ENCODE measurements at regions not wholly inside any gene's neighbourhood (a gene's known extent, or its start where the extent isn't known, plus 50 kb on each side); places are given as distances from the start of the nearest gene placed in this dataset.

DNA sequence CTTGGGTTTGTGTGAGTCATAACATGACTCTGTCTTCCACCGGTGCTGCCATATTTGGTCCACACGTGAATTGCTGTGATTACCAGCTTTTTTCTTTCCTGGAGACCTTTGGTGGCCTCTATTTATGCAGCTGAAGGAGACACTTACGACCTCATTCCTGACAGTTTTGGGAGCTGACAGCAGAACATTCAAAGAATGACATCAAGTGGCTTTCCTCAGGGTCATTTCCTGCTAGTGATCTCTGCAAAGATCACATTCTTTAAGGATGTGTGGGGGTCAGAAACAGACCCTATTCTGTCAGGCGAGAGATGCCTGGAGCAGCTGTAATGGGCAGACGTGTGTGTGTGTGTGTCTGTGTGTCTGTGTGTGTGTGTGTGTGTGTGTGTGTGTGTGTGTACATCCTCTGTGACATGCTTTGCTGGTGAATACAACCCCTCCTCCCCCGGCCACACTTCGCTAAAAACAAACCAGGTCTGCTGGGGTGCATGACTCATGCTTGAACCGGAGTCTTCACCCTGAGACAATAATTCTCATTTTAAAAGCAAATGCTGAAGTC, 115.6 kb downstream of the TMEM170B start:
- intact Hi-C loops (cut with DNase I): loop anchor here in 1 of 2 donors (5.0 kb wide), 1 partner anchor 579 kb away; no protein-coding TSS in a partner anchor
- DNase-seq (no peak), ATAC-seq (peak in 3 of 4 donors; percentile 24 to 41 (median 40))
- H3K27me3 ChIP-seq (ENCODE audit: insufficient read depth in 3 of 3, low read length in 2 of 3): no peaks in the 10 kb centered on the region
- H3K36me3 ChIP-seq (ENCODE audit: insufficient read depth in 1 of 2, low read depth in 1 of 2): no peaks in the 10 kb centered on the region
- H3K4me3 ChIP-seq: no peak overlapping the region
- TF ChIP-seq, protein P1, sequence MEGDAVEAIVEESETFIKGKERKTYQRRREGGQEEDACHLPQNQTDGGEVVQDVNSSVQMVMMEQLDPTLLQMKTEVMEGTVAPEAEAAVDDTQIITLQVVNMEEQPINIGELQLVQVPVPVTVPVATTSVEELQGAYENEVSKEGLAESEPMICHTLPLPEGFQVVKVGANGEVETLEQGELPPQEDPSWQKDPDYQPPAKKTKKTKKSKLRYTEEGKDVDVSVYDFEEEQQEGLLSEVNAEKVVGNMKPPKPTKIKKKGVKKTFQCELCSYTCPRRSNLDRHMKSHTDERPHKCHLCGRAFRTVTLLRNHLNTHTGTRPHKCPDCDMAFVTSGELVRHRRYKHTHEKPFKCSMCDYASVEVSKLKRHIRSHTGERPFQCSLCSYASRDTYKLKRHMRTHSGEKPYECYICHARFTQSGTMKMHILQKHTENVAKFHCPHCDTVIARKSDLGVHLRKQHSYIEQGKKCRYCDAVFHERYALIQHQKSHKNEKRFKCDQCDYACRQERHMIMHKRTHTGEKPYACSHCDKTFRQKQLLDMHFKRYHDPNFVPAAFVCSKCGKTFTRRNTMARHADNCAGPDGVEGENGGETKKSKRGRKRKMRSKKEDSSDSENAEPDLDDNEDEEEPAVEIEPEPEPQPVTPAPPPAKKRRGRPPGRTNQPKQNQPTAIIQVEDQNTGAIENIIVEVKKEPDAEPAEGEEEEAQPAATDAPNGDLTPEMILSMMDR (IDR thresholded peaks at IDR 0.05): no peak
- 23 to 36% (median 28%) methylated on average over 8 of the region's 8 CpGs for WGBS, 3 donors
- H3K4me1 ChIP-seq: peaks cover 14% of the 10 kb centered on the region
- no peaks in the 10 kb centered on the region for H3K9me3 ChIP-seq
- H3K27ac ChIP-seq: no peak overlapping the region

DNA sequence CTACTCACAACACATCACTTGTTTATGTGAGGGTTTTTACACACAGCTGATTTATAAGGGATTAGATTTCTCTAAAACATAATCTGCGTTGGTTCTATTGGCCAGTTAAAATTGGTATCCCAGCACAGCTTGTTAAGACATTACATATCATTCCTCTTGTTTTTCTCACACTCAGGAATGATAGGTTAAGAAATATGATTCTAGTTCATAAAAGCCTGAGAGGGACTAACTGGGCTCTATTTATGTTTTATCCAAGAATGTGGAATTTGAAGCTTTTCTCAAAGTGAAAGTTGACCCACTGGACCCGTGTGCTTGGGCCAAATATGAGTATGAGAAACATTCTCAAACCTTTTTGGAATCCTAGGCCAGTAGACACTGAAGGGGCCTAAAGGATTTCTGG, 117.3 kb downstream of the TMEM170B start:
- Histone ChIP-seq H3K4me1 (peaks cover 14% of the 10 kb centered on the region), H3K9me3 (no peaks in the 10 kb centered on the region), H3K27ac (no peak overlapping the region), H3K36me3 (ENCODE audit: insufficient read depth in 1 of 2, low read depth in 1 of 2) (no peaks in the 10 kb centered on the region), H3K4me3 (no peak overlapping the region), H3K27me3 (ENCODE audit: insufficient read depth in 3 of 3, low read length in 2 of 3) (no peaks in the 10 kb centered on the region)
- WGBS, 3 donors: 46 to 58% (median 47%) methylated on average over 2 of the region's 2 CpGs
- ATAC-seq (no peak), DNase-seq (no peak)
- TF ChIP-seq, protein P1 (IDR thresholded peaks at IDR 0.05): no peak
- intact Hi-C loops (cut with DNase I): loop anchor here (2.0 to 5.0 kb wide), 5 partner anchors 577 to 948 kb away; no protein-coding TSS in a partner anchor

DNA sequence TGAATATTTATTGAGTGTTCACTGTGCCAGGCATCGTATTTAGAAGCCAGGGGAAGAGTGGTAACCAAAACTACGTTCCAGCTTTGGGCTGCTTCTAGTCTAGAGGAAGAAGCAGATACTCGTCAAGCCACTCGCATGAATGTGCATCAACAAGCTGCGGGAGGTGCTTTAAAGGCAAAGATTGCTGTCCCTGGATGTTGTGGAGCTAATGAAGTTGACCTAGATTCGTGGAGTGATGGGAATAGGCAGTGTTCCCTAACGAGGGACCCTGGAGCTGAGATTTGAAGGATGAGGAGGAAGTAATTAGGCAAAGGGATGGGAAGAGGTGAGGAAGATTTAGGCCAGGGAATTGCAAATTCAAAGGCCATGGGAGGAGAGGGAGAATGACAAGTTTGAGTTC, 118.9 kb downstream of the TMEM170B start:
- intact Hi-C loops (cut with DNase I): loop anchor here (5.0 kb wide), 2 partner anchors 626 to 946 kb away; no protein-coding TSS in a partner anchor
- Histone ChIP-seq H3K36me3 (ENCODE audit: insufficient read depth in 1 of 2, low read depth in 1 of 2) (no peaks in the 10 kb centered on the region), H3K4me3 (no peak overlapping the region), H3K9me3 (no peaks in the 10 kb centered on the region), H3K4me1 (peaks cover 14% of the 10 kb centered on the region), H3K27ac (no peak overlapping the region), H3K27me3 (ENCODE audit: insufficient read depth in 3 of 3, low read length in 2 of 3) (no peaks in the 10 kb centered on the region)
- 70 to 86% (median 77%) methylated on average over 7 of the region's 7 CpGs for WGBS, 3 donors
- ATAC-seq: no peak
- TF ChIP-seq, protein P1 (IDR thresholded peaks at IDR 0.05): no peak
- DNase-seq: no peak

DNA sequence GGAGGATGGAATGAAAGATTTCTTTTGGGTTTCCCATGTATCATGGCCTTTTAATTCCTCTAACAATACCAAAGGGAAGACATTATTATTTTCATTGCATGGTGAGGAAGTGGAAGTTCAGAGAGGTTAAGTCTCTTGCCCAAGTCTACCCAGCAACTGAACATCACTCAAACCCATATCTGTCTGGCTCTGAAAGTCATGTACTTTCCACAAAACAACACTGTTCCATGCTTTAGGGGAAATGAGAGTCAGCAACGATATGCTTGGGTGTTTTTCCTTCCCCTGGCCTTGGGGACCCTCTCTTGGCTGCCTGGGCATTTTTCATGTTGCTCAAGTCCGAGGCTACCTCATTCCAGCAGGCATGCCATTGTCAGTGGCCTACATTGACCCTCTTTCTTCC, 118.8 kb downstream of the ADTRP start:
- H3K36me3 ChIP-seq (ENCODE audit: insufficient read depth in 1 of 2, low read depth in 1 of 2): no peaks in the 10 kb centered on the region
- DNase-seq (no peak), ATAC-seq (no peak)
- peaks cover 10% of the 10 kb centered on the region for H3K4me1 ChIP-seq
- TF ChIP-seq, protein P1 (IDR thresholded peaks at IDR 0.05): no peak
- H3K27me3 ChIP-seq (ENCODE audit: insufficient read depth in 3 of 3, low read length in 2 of 3): no peaks in the 10 kb centered on the region
- H3K9me3 ChIP-seq: peaks cover 7% of the 10 kb centered on the region
- H3K4me3 ChIP-seq: no peak overlapping the region
- no peak overlapping the region for H3K27ac ChIP-seq
- WGBS, 3 donors: 69 to 80% (median 76%) methylated on average over 2 of the region's 2 CpGs
- intact Hi-C loops (cut with DNase I): loop anchor here (5.0 kb wide), 2 partner anchors 623 to 943 kb away; no protein-coding TSS in a partner anchor

DNA sequence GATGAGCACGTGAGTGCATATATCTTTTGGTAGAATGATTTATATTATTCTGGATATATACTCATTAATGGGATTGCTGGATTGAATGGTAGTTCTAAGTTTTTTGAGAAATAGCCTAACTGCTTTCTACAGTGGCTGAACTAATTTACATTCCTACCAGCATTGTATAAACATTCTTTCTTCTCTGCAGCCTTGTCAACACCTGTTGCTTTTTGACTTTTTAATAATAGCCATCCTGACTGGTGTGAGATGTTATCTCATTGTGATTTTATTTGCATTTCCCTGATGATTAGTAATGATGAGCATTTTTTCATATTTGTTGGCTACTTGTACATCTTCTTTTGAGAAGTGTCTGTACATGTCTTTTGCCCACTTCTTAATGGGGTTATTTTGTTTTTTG, 116.3 kb downstream of the ADTRP start:
- no peak overlapping the region for H3K27ac ChIP-seq
- no peaks in the 10 kb centered on the region for H3K36me3 ChIP-seq (ENCODE audit: insufficient read depth in 1 of 2, low read depth in 1 of 2)
- whole genome bisulfite sequencing, 3 donors: 89 to 97% (median 90%) methylated on average over 1 of the region's 1 CpG
- TF ChIP-seq, protein P1 (IDR thresholded peaks at IDR 0.05): no peak
- no peaks in the 10 kb centered on the region for H3K4me1 ChIP-seq
- intact Hi-C loops (cut with DNase I): no loop called here
- H3K27me3 ChIP-seq (ENCODE audit: insufficient read depth in 3 of 3, low read length in 2 of 3): no peaks in the 10 kb centered on the region
- DNase-seq (no peak), ATAC-seq (no peak)
- no peak overlapping the region for H3K4me3 ChIP-seq
- H3K9me3 ChIP-seq: peaks cover 7% of the 10 kb centered on the region
